K562 (cell line): ENCODE measurements at regions not wholly inside any gene's neighbourhood (a gene's known extent, or its start where the extent isn't known, plus 50 kb on each side); places are given as distances from the start of the nearest gene placed in this dataset.

ENCODE experiments used
- ATAC-seq: fragments of 200-7000 bp; cut with Tn5 transposase; 3 replicates; pipeline ENCODE4 v1.9.1; 2020; ENCODE audit warnings: moderate library complexity
- BruUV-seq: library from RNA; stranded (reverse); fragments of 400-500 nt; replicated peaks from 2 replicates; lab custom pipeline; 2021; lab: Mats Ljungman, UMichigan
- CTCF ChIA-PET: fragments of 300-600 bp; formaldehyde crosslinking; extraction: SDS; loops from one replicate; lab custom pipeline; 2021; ENCODE audit warnings: low intra/inter-chr PET ratio; lab: Yijun Ruan, JAX
- POLR2A ChIA-PET: fragments of 300-600, 350-650 bp; sonication (Branson Sonifier 250); formaldehyde crosslinking; extraction: SDS; loops from one replicate; lab custom pipeline; 2021; ENCODE audit warnings: antibody characterized with exemption, inconsistent platforms; lab: Yijun Ruan, JAX
- DNase-seq, 4 experiments: peaks; one replicate each; pipeline versions ENCODE4 v3.0.0 to v3.0.0-alpha.2; 2011 to 2018; ENCODE audit warnings: low spot score in 3 of 4, mixed read lengths in 3 of 4; ENCODE audit errors: extremely low read depth in 1 of 4
- FAIRE-seq: peaks from 2 replicates; lab custom pipeline; 2011; peaks lifted over from hg19 to GRCh38; lab: Jason Lieb, UNC
- H2AFZ ChIP-seq: 2 replicates; pipeline ENCODE4 v1.6.0; 2011; ENCODE audit warnings: low read depth, low read length, control low read depth, inconsistent platforms
- H3K27ac ChIP-seq: fragments of 200-600 bp; 3 replicates; pipeline ENCODE4 v1.8.0; 2011; ENCODE audit warnings: low read depth, mild to moderate bottlenecking, control low read depth, inconsistent platforms, low read length, moderate library complexity, mixed read lengths; ENCODE audit errors: extremely low read depth
- H3K27me3 ChIP-seq, 2 experiments: fragments of 300-600 bp in 1 of 2; 2 replicates in 1 of 2; 3 replicates in 1 of 2; pipeline versions ENCODE4 v1.6.0 to v1.8.0; 2011; ENCODE audit warnings: inconsistent platforms in 2 of 2, low read length in 2 of 2, mild to moderate bottlenecking in 1 of 2, mixed read lengths in 1 of 2, moderate library complexity in 1 of 2; ENCODE audit not compliant: control insufficient read depth in 2 of 2, insufficient read depth in 2 of 2
- H3K36me3 ChIP-seq: fragments of 300-600 bp; 3 replicates; pipeline ENCODE4 v1.8.0; 2011; ENCODE audit warnings: mild to moderate bottlenecking, low read length, inconsistent platforms; ENCODE audit not compliant: control insufficient read depth, insufficient read depth
- H3K4me1 ChIP-seq, 2 experiments: fragments of 200-600 bp in 1 of 2; replicated peaks in 1 of 2; 2 replicates in 1 of 2; 3 replicates in 1 of 2; pipeline versions ENCODE4 v1.5.1 to v1.8.0; 2011; ENCODE audit warnings: inconsistent platforms in 2 of 2, low read length in 2 of 2, mild to moderate bottlenecking in 1 of 2, mixed read lengths in 1 of 2, moderate library complexity in 1 of 2; ENCODE audit not compliant: control insufficient read depth in 2 of 2, insufficient read depth in 2 of 2
- H3K4me2 ChIP-seq: 2 replicates; pipeline ENCODE4 v1.6.1; 2011; ENCODE audit warnings: low read length, control low read depth, inconsistent platforms, mixed read lengths; ENCODE audit not compliant: insufficient read depth
- H3K4me3 ChIP-seq: fragments of 200-600 bp; sonication (generic), shearing (Covaris generic); 2 replicates; pipeline ENCODE4 v1.5.1; 2016; ENCODE audit warnings: control low read depth, inconsistent platforms
- H3K79me2 ChIP-seq: fragments of 200-600 bp; 3 replicates; pipeline ENCODE4 v1.8.0; 2011; ENCODE audit warnings: low read length, inconsistent platforms; ENCODE audit not compliant: control insufficient read depth, insufficient read depth
- H3K9ac ChIP-seq, 2 experiments: 2 replicates each; pipeline versions ENCODE4 v1.6.0 to v1.6.1; 2011; ENCODE audit warnings: low read depth in 2 of 2, low read length in 2 of 2, control low read depth in 1 of 2, inconsistent platforms in 1 of 2, mild to moderate bottlenecking in 1 of 2, mixed read lengths in 1 of 2; ENCODE audit not compliant: insufficient read depth in 1 of 2
- H3K9me1 ChIP-seq: one replicate; pipeline ENCODE4 v1.6.0; 2011; ENCODE audit warnings: inconsistent platforms, mild to moderate bottlenecking, low read length, moderate library complexity; ENCODE audit not compliant: control insufficient read depth, insufficient read depth
- H3K9me3 ChIP-seq: replicated peaks from 2 replicates; pipeline ENCODE4 v1.5.1; 2011; ENCODE audit warnings: low read depth, low read length, inconsistent platforms; ENCODE audit not compliant: control insufficient read depth, insufficient read depth
- H4K20me1 ChIP-seq: replicated peaks from 2 replicates; pipeline ENCODE4 v1.6.1; 2011; ENCODE audit warnings: low read length, inconsistent platforms, mixed read lengths; ENCODE audit not compliant: control insufficient read depth, insufficient read depth
- CC2D1A ChIP-seq: fragments of 450-650 bp; IDR thresholded peaks from 2 replicates; pipeline ENCODE4 v1.6.1; 2017; ENCODE audit warnings: mild to moderate bottlenecking
- EGR1 ChIP-seq: fragments of 450-650 bp; conservative IDR thresholded peaks from 2 replicates; pipeline ENCODE4 v1.6.1; 2017; ENCODE audit warnings: mild to moderate bottlenecking
- KAT7 ChIP-seq: sonication (generic); formaldehyde crosslinking; IDR thresholded peaks from 2 replicates; pipeline ENCODE4 v1.8.0; 2022; ENCODE audit warnings: missing genetic modification reagents, mild to moderate bottlenecking, borderline replicate concordance
- NFRKB ChIP-seq: fragments of 450-650 bp; IDR thresholded peaks from 2 replicates; pipeline ENCODE4 v1.6.1; 2016; ENCODE audit warnings: low read depth
- NONO ChIP-seq, 2 experiments: fragments of 200-400 bp in 1 of 2; fragments of 450-650 bp in 1 of 2; formaldehyde crosslinking in 1 of 2; IDR thresholded peaks; 2 replicates each; pipeline ENCODE4 v1.6.1; 2017; ENCODE audit warnings: low read depth in 2 of 2, mild to moderate bottlenecking in 2 of 2, moderate library complexity in 2 of 2, low read length in 1 of 2
- NR4A1 ChIP-seq, 2 experiments: fragments of 250-450 bp in 1 of 2; fragments of 450-650 bp in 1 of 2; sonication (Bioruptor Pico) in 1 of 2; IDR thresholded peaks; 2 replicates each; pipeline versions ENCODE4 v1.4.0 to v1.6.1; 2016 to 2020; ENCODE audit warnings: mild to moderate bottlenecking in 2 of 2, missing compliant biosample characterization in 1 of 2, missing genetic modification characterization in 1 of 2, moderate library complexity in 1 of 2
- PTRF ChIP-seq: fragments of 450-650 bp; IDR thresholded peaks from 2 replicates; pipeline ENCODE4 v1.6.1; 2016; ENCODE audit warnings: mild to moderate bottlenecking, missing genetic modification characterization, missing compliant biosample characterization
- SNIP1 ChIP-seq: fragments of 450-650 bp; IDR thresholded peaks from 2 replicates; pipeline ENCODE4 v1.7.1; 2017; ENCODE audit warnings: low read depth, mild to moderate bottlenecking
- TAL1 ChIP-seq: fragments of 450-650 bp; IDR thresholded peaks from 2 replicates; pipeline ENCODE4 v1.6.1; 2016; ENCODE audit warnings: mild to moderate bottlenecking
- ZKSCAN8 ChIP-seq: fragments of 200-800 bp; sonication (Bioruptor generic); IDR thresholded peaks from 2 replicates; pipeline ENCODE4 v1.6.1; 2016; ENCODE audit warnings: missing genetic modification characterization, missing compliant biosample characterization
- ZMIZ1 ChIP-seq, 2 experiments: fragments of 150-350 bp in 1 of 2; IDR thresholded peaks; 2 replicates each; pipeline ENCODE4 v1.6.1; 2012 to 2016; ENCODE audit warnings: low read depth in 2 of 2, low read length in 2 of 2, mild to moderate bottlenecking in 1 of 2, moderate library complexity in 1 of 2
- ZNF184 ChIP-seq: sonication (generic); formaldehyde crosslinking; IDR thresholded peaks from 2 replicates; pipeline ENCODE4 v1.5.0; 2020; ENCODE audit warnings: missing genetic modification reagents
- ZNF57 ChIP-seq: fragments of 450-650 bp; formaldehyde crosslinking; IDR thresholded peaks from 2 replicates; pipeline ENCODE4 v1.4.0; 2020; ENCODE audit warnings: mild to moderate bottlenecking, moderate library complexity
- WGBS: fragments of 100-300 bp; shearing (Covaris generic); methylation state at CpG from one replicate; pipeline ENCODE4 v1.1.6; 2016; ENCODE audit warnings: low coverage, mixed read lengths; ENCODE audit not compliant: insufficient coverage; ENCODE audit errors: missing lambda C conversion rate; 5-methylcytosine and 5-hydroxymethylcytosine counted together
- in situ Hi-C: fragments of 300-500 bp; cut with MboI; formaldehyde crosslinking; loops from 4 replicates; pipeline ENCODE4 v1.15.0; 2018; ENCODE audit warnings: inconsistent platforms, mixed read lengths
- intact Hi-C: fragments of 100-400 bp; cut with micrococcal nuclease; formaldehyde crosslinking; loops from 2 replicates; pipeline ENCODE4 v1.14.2; 2022

GRCh38 chr15:47484997-47485396 lies 232.3 kb upstream of the SEMA6D start:
- CTCF ChIA-PET: no interaction called here

More at GRCh38 chr15:47484997-47485396, 232.3 kb upstream of the SEMA6D start:
- Histone ChIP-seq H3K27ac (no peak overlapping the region), H4K20me1 (no peaks in the 10 kb centered on the region), H3K4me1 (no peaks in the 10 kb centered on the region), H3K9me3 (no peaks in the 10 kb centered on the region), H3K4me2 (no peak overlapping the region), H3K9me1 (no peaks in the 10 kb centered on the region), H3K4me3 (no peak overlapping the region), H2AFZ (no peak overlapping the region), H3K36me3 (no peaks in the 10 kb centered on the region), H3K9ac (no peak overlapping the region), H3K27me3 (no peaks in the 10 kb centered on the region), H3K79me2 (no peaks in the 10 kb centered on the region)
- no peak for TF ChIP-seq ZNF184 (CRISPR knock-in tag)
- no peak for TF ChIP-seq PTRF
- no peak for TF ChIP-seq NONO (IDR thresholded peaks at IDR 0.05; ENCODE audit: low read depth in 2 of 2, low read length in 1 of 2)
- TF ChIP-seq CC2D1A: no peak
- TF ChIP-seq EGR1: no peak
- TF ChIP-seq NFRKB: no peak
- TF ChIP-seq KAT7: no peak
- TF ChIP-seq ZKSCAN8 (CRISPR knock-in tag): no peak
- no peak for TF ChIP-seq SNIP1
- TF ChIP-seq ZMIZ1 (IDR thresholded peaks at IDR 0.05; ENCODE audit: low read depth in 2 of 2, low read length in 2 of 2): no peak
- no peak for TF ChIP-seq ZNF57 (CRISPR knock-in tag)
- no peak for TF ChIP-seq TAL1
- no peak for TF ChIP-seq NR4A1 (CRISPR knock-in tag; IDR thresholded peaks at IDR 0.05)
- no peak for TF ChIP-seq NR4A1 (tag; IDR thresholded peaks at IDR 0.05)
- ATAC-seq (no peak), DNase-seq (no peak), FAIRE-seq (no peak)
- no TSS peak for BruUV-seq
- WGBS: 0% methylated on average over 2 of the region's 2 CpGs
- intact Hi-C loops: no loop called here
- POLR2A ChIA-PET: no interaction called here
- in situ Hi-C loops: no loop called here
